OCI-LY3 (cell line): ENCODE measurements at regions not wholly inside any gene's neighbourhood (a gene's known extent, or its start where the extent isn't known, plus 50 kb on each side); places are given as distances from the start of the nearest gene placed in this dataset.
A peak's percentile ranks its signal among the peaks of the same experiment; 100 is the strongest.

Experiments used
- H2AFZ ChIP-seq: fragments of 200-600, 300-600 bp; shearing (Covaris generic); 2 replicates; pipeline ENCODE4 v1.6.0; 2014; ENCODE audit warnings: antibody characterized with exemption, low read depth, low read length
- H3K27ac ChIP-seq: fragments of 200-600, 300-600 bp; sonication (generic); 2 replicates; pipeline ENCODE4 v1.5.1; 2014; ENCODE audit warnings: mild to moderate bottlenecking, low read length, moderate library complexity, mixed read lengths
- H3K27me3 ChIP-seq: fragments of 200-600, 300-600 bp; sonication (generic); 2 replicates; pipeline ENCODE4 v1.6.1; 2014; ENCODE audit warnings: low read depth, low read length, mixed read lengths
- H3K36me3 ChIP-seq: fragments of 200-600, 300-600 bp; sonication (generic); replicated peaks from 2 replicates; pipeline ENCODE3; 2014; ENCODE audit warnings: low read depth, low read length, mixed read lengths
- H3K4me1 ChIP-seq: fragments of 300-600, 200-600 bp; sonication (generic); 2 replicates; pipeline ENCODE4 v1.6.1; 2014; ENCODE audit warnings: low read length, mixed read lengths
- H3K4me2 ChIP-seq: fragments of 200-600, 300-600 bp; sonication (generic); 2 replicates; pipeline ENCODE4 v1.6.1; 2014; ENCODE audit warnings: low read length, mixed read lengths
- H3K4me3 ChIP-seq: fragments of 300-600, 200-600 bp; sonication (generic); 2 replicates; pipeline ENCODE4 v1.5.1; 2014; ENCODE audit warnings: antibody characterized with exemption, mild to moderate bottlenecking, low read length, moderate library complexity
- H3K79me2 ChIP-seq: fragments of 300-600, 200-600 bp; shearing (Covaris generic); 2 replicates; pipeline ENCODE4 v1.6.1; 2014; ENCODE audit warnings: mild to moderate bottlenecking, low read length, mixed read lengths
- H3K9ac ChIP-seq: fragments of 300-600, 200-600 bp; shearing (Covaris generic); 2 replicates; pipeline ENCODE4 v1.6.0; 2014; ENCODE audit warnings: mild to moderate bottlenecking, low read length, moderate library complexity
- H3K9me3 ChIP-seq: fragments of 200-600, 300-600 bp; shearing (Covaris generic); 2 replicates; pipeline ENCODE4 v1.6.1; 2014; ENCODE audit warnings: low read length, mixed read lengths; ENCODE audit not compliant: insufficient read depth
- H4K20me1 ChIP-seq: fragments of 200-600, 300-600 bp; sonication (generic); 2 replicates; pipeline ENCODE4 v1.6.1; 2016; ENCODE audit warnings: low read length, mixed read lengths; ENCODE audit not compliant: insufficient read depth
- EZH2phosphoT487 ChIP-seq: fragments of 200-600 bp; shearing (Covaris generic); IDR thresholded peaks from 2 replicates; pipeline ENCODE4 v1.6.1; 2018; ENCODE audit warnings: antibody characterized with exemption, mixed run types, low read depth
- TF ChIP-seq, protein P1 (sequence below): fragments of 200-600, 300-600 bp; sonication (generic); IDR thresholded peaks from 2 replicates; pipeline ENCODE4 v1.5.1; 2014; ENCODE audit warnings: antibody characterized with exemption, low read length, low read depth

DNA sequence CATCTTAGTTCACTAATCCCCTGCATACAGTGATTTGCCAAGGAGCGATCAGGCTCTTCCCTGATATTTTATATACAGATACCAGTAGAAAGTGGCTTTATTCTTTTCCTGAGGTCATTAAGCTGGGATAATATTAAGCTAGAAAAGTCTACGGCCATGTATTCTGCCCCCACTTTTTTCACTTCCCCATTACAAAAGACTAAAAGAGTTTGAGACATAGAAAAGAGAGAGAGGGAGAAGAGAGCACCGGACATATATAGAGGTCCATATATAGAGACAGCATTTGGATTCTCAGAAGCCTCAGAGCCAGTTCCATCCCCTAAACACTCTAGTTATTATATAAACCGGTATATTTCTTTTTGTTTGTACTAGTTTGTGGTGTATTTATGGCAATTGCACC is 166.5 kb upstream of the ANKFN1 start:
- Histone ChIP-seq H3K9me3 (no peaks in the 10 kb centered on the region), H3K4me1 (peaks cover 16% of the 10 kb centered on the region), H2AFZ (no peak overlapping the region), H3K36me3 (no peaks in the 10 kb centered on the region), H4K20me1 (no peaks in the 10 kb centered on the region), H3K27ac (no peak overlapping the region), H3K9ac (no peak overlapping the region), H3K4me2 (no peak overlapping the region), H3K27me3 (peaks cover 13% of the 10 kb centered on the region; the same call in 1 of the 2 replicates), H3K4me3 (no peak overlapping the region), H3K79me2 (no peaks in the 10 kb centered on the region)
- TF ChIP-seq, protein P1, sequence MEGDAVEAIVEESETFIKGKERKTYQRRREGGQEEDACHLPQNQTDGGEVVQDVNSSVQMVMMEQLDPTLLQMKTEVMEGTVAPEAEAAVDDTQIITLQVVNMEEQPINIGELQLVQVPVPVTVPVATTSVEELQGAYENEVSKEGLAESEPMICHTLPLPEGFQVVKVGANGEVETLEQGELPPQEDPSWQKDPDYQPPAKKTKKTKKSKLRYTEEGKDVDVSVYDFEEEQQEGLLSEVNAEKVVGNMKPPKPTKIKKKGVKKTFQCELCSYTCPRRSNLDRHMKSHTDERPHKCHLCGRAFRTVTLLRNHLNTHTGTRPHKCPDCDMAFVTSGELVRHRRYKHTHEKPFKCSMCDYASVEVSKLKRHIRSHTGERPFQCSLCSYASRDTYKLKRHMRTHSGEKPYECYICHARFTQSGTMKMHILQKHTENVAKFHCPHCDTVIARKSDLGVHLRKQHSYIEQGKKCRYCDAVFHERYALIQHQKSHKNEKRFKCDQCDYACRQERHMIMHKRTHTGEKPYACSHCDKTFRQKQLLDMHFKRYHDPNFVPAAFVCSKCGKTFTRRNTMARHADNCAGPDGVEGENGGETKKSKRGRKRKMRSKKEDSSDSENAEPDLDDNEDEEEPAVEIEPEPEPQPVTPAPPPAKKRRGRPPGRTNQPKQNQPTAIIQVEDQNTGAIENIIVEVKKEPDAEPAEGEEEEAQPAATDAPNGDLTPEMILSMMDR: no peak
- no peak for TF ChIP-seq EZH2phosphoT487

DNA sequence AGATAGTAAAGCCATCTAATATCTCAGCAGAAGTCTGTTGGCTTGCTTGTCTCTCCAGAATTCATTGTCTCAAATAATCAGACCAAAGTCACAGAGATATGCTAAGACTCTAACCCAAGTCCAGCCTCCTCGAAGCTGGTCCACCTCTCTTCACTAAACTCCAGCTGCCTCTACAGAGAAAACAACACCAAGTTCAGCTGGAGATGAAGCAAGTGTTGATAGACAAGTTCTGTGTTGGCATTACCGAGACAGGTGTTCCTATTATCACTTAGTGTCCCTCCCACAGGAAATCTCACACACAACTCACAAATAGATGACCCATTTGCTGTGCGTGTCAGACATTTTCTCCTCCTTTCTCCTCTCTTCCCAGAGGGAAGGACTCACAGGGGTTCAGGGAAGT is 164.4 kb upstream of the ANKFN1 start:
- no peak overlapping the region for H3K4me2 ChIP-seq
- TF ChIP-seq EZH2phosphoT487: no peak
- TF ChIP-seq, protein P1: no peak
- H3K9me3 ChIP-seq: no peaks in the 10 kb centered on the region
- H3K36me3 ChIP-seq: no peaks in the 10 kb centered on the region
- peaks cover 13% of the 10 kb centered on the region; the same call in 1 of the 2 replicates for H3K27me3 ChIP-seq
- no peak overlapping the region for H2AFZ ChIP-seq
- no peak overlapping the region for H3K27ac ChIP-seq
- no peak overlapping the region for H3K4me3 ChIP-seq
- H3K79me2 ChIP-seq: no peaks in the 10 kb centered on the region
- H3K9ac ChIP-seq: no peak overlapping the region
- peaks cover 7% of the 10 kb centered on the region for H3K4me1 ChIP-seq
- no peaks in the 10 kb centered on the region for H4K20me1 ChIP-seq

DNA sequence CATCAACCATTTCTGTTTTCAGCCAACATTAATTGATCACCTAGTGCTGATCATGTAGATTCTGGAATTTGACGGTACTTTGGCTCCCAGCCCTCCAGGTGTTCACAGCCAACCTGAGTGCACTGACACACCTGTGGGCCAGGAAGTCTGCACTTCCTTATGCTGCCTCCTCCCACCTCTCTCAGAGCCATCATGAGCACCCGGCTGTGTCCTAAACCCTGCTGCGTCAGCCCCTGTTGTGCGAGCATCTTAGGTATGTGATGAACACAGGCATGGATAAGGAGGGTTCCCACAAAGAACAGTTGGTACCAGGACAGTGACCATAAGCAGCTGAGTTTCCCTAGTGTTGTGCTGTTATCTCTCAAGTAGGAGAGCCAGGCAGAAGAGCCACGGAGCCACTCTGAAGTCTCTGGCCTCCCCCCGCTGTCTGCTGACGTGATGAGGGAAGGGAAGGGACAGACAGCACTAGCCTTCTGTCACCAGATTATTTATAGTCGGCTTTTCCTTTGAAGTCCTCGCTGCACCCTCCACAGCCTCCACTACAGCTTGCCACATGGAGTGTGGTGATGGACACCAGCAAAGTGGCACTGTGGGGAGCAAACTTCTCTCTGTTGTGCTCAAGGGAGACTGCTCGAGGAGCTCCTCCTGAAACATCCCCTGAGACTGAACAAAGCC is 162.8 kb upstream of the ANKFN1 start:
- Histone ChIP-seq H3K36me3 (no peaks in the 10 kb centered on the region), H2AFZ (no peak overlapping the region), H3K27ac (no peak overlapping the region), H3K79me2 (no peaks in the 10 kb centered on the region), H4K20me1 (no peaks in the 10 kb centered on the region), H3K9me3 (no peaks in the 10 kb centered on the region), H3K4me3 (no peak overlapping the region), H3K4me1 (peaks cover 7% of the 10 kb centered on the region), H3K9ac (no peak overlapping the region), H3K27me3 (peaks cover 13% of the 10 kb centered on the region; the same call in 1 of the 2 replicates), H3K4me2 (no peak overlapping the region)
- no peak for TF ChIP-seq EZH2phosphoT487
- TF ChIP-seq, protein P1: no peak

DNA sequence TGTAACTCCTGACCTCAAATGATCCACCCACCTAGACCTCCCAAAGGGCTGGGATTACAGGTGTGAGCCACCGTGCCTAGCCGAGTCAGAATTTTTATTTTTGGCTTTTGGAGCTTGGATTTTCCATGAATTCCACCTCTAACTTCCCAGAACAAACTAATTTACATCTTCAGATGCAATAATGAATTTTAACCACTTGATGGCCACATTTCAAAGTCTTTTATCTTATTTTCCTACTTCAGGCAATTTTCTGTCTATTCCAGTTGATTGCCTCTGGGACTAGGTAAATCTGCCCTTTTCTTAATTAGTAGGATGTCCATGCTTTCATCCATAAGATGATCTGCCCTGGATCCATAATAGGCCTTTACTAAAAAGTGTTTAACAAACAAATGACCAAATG is 156.4 kb upstream of the ANKFN1 start:
- Histone ChIP-seq H3K36me3 (no peaks in the 10 kb centered on the region), H3K9me3 (no peaks in the 10 kb centered on the region), H3K4me1 (no peaks in the 10 kb centered on the region), H3K27me3 (0 out of 2 replicates have a peak, but pooled peaks cover 5% of the 10 kb centered on the region), H3K79me2 (no peaks in the 10 kb centered on the region), H2AFZ (no peak overlapping the region), H3K4me2 (no peak overlapping the region), H4K20me1 (no peaks in the 10 kb centered on the region), H3K27ac (no peak overlapping the region), H3K9ac (no peak overlapping the region), H3K4me3 (no peak overlapping the region)
- TF ChIP-seq EZH2phosphoT487: no peak
- TF ChIP-seq, protein P1: peak; percentile 52
